MCF 10A (cell line): ENCODE measurements at regions not wholly inside any gene's neighbourhood (a gene's known extent, or its start where the extent isn't known, plus 50 kb on each side); places are given as distances from the start of the nearest gene placed in this dataset.

Experiments used
- BruUV-seq: library from RNA; stranded (reverse); fragments of 400-500 nt; replicated peaks from 2 replicates; lab custom pipeline; 2021; lab: Mats Ljungman, UMichigan
- CTCF ChIA-PET: fragments of 300-600 bp; sonication (Branson Sonifier 250); formaldehyde crosslinking; extraction: SDS; loops from one replicate; lab custom pipeline; 2021; ENCODE audit warnings: antibody characterized with exemption, inconsistent platforms; lab: Yijun Ruan, JAX
- POLR2A ChIA-PET: fragments of 300-600, 350-650 bp; sonication (Branson Sonifier 250); formaldehyde crosslinking; extraction: SDS; loops from one replicate; lab custom pipeline; 2020; ENCODE audit warnings: antibody characterized with exemption, inconsistent platforms; lab: Yijun Ruan, JAX
- DNase-seq: peaks from one replicate; pipeline ENCODE4 v3.0.0-alpha.2; 2018; ENCODE audit not compliant: unreplicated experiment
- H3K27ac Mint-ChIP-seq: one replicate; pipeline ENCODE4 v1.8.0; 2022; ENCODE audit warnings: mild to moderate bottlenecking, low read depth, mixed read lengths; ENCODE audit not compliant: unreplicated experiment
- H3K27me3 Mint-ChIP-seq: one replicate; pipeline ENCODE4 v1.8.0; 2022; ENCODE audit warnings: mixed read lengths; ENCODE audit not compliant: insufficient read depth, unreplicated experiment
- H3K36me3 Mint-ChIP-seq: one replicate; pipeline ENCODE4 v1.8.0; 2022; ENCODE audit warnings: mild to moderate bottlenecking, moderate library complexity, mixed read lengths; ENCODE audit not compliant: insufficient read depth, unreplicated experiment
- H3K4me1 Mint-ChIP-seq: one replicate; pipeline ENCODE4 v1.8.0; 2022; ENCODE audit warnings: mixed read lengths; ENCODE audit not compliant: insufficient read depth, unreplicated experiment
- H3K4me3 Mint-ChIP-seq: one replicate; pipeline ENCODE4 v1.8.0; 2022; ENCODE audit warnings: mild to moderate bottlenecking, moderate library complexity, mixed read lengths; ENCODE audit not compliant: unreplicated experiment
- H3K9me3 Mint-ChIP-seq: one replicate; pipeline ENCODE4 v1.8.0; 2022; ENCODE audit warnings: mixed read lengths; ENCODE audit not compliant: unreplicated experiment
- CTCF ChIP-seq: fragments of 200-600 bp; IDR thresholded peaks from one replicate; pipeline ENCODE4 v1.8.0; 2022; ENCODE audit warnings: antibody characterized with exemption, mild to moderate bottlenecking; ENCODE audit not compliant: unreplicated experiment
- intact Hi-C: fragments of 100-400 bp; cut with micrococcal nuclease; formaldehyde crosslinking; loops from 2 replicates; pipeline ENCODE4 v1.14.1; 2022

DNA sequence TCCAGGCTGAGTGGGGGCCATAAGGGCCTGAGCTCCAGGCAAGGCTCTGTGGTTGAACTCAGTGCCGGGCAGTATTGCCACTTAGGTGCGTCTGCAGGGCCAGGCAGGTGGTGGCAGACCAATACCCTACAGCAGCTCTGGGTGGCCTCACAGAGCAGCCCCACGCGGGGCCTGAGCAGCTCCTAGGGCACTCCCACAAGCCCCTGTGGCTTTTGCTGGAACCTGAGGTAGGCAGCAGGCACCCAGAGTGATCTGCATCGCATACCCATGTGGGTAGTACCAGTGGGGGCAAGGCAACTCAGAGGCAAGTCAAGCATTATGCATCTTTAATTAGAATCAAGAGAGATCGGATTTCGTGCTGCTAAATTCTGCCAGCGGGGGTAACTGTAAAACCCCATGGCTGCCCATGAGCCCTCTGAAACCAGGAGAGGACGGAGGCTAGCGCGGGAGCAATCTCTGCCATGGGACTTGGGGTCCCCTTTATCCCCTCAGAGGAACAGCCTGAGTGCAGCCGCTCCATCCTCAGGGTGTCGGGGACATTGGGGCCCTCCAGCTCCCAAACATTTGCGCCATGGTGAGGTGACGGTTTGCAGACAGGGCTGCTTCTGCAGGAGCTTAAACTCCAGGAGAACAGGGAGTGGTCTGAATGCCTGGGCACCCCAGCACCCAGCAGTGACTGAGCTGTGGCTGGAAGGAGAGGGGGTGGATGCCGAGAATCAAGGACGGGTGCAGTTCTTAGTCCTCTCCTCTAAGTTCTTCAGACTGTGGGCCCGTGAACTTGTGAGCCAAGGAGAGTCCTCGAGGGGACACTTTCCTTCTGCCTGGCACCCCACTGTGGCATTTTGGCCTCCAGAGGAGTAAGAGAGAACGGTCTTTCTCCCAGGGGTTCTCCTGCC, 62.4 kb upstream of the PCSK6 start:
- TF ChIP-seq CTCF, result no peak
- H3K36me3 Mint-ChIP-seq, result no peaks in the 10 kb centered on the region
- peaks cover 48% of the 10 kb centered on the region for H3K27me3 Mint-ChIP-seq
- H3K4me3 Mint-ChIP-seq, result no peak overlapping the region
- no peaks in the 10 kb centered on the region for H3K9me3 Mint-ChIP-seq
- BruUV-seq, result no TSS peak
- no peak for DNase-seq
- POLR2A ChIA-PET, result no interaction called here
- intact Hi-C loops, result no loop called here
- H3K4me1 Mint-ChIP-seq, result no peaks in the 10 kb centered on the region
- H3K27ac Mint-ChIP-seq, result no peak overlapping the region
- CTCF ChIA-PET, result no interaction called here

- ChIA-PET POLR2A (interaction anchor here (0.6 to 0.7 kb wide), 2 partner anchors 36 to 1796 kb away, joined by 3 read pairs; no protein-coding TSS in a partner anchor), CTCF (no interaction called here)
- no TSS peak for BruUV-seq
- no peak for TF ChIP-seq CTCF
- no peaks in the 10 kb centered on the region for H3K9me3 Mint-ChIP-seq
- no peaks in the 10 kb centered on the region for H3K36me3 Mint-ChIP-seq
- H3K4me3 Mint-ChIP-seq, result no peak overlapping the region
- intact Hi-C loops, result no loop called here
- H3K4me1 Mint-ChIP-seq, result no peaks in the 10 kb centered on the region
- no peak for DNase-seq
- H3K27me3 Mint-ChIP-seq, result peaks cover 67% of the 10 kb centered on the region
- H3K27ac Mint-ChIP-seq, result no peak overlapping the region
Observed at GRCh38 chr15:101550124-101550523, 60.6 kb upstream of the PCSK6 start.

GRCh38 chr15:101549647-101550046, 60.1 kb upstream of the PCSK6 start:
- intact Hi-C loops, result no loop called here
- peaks cover 71% of the 10 kb centered on the region for H3K27me3 Mint-ChIP-seq
- H3K9me3 Mint-ChIP-seq, result no peaks in the 10 kb centered on the region
- POLR2A ChIA-PET, result interaction anchor here (0.6 kb wide), 1 partner anchor 1259 kb away, joined by 3 read pairs; no protein-coding TSS in a partner anchor
- no peaks in the 10 kb centered on the region for H3K36me3 Mint-ChIP-seq
- no peak overlapping the region for H3K4me3 Mint-ChIP-seq
- BruUV-seq, result no TSS peak
- H3K27ac Mint-ChIP-seq, result no peak overlapping the region
- no peak for TF ChIP-seq CTCF
- CTCF ChIA-PET, result interaction anchor here (0.9 kb wide), 1 partner anchor 10 kb away, joined by 3 read pairs; no protein-coding TSS in a partner anchor
- DNase-seq, result no peak
- no peaks in the 10 kb centered on the region for H3K4me1 Mint-ChIP-seq

DNA sequence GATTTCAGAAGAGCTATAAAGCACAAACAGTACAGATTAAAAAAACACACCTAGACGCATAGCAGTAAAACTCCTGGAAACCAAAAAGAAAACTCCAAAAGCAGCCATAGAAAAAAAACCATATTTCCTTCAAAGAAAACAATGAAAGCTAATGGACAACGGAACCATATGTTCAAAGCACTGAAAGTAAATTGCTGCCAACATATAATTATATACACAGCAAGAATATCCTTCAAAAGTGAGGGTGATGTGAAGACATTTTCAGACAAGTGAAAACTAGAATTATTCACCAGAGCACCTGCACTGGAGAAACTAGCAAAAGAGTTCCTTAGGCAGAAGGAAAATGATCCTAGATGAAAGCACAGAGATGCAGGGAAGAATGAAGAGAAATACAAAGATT, 58.2 kb upstream of the PCSK6 start:
- Mint-ChIP-seq H3K9me3 (no peaks in the 10 kb centered on the region), H3K27ac (no peak overlapping the region), H3K4me3 (no peak overlapping the region), H3K36me3 (no peaks in the 10 kb centered on the region), H3K4me1 (no peaks in the 10 kb centered on the region), H3K27me3 (peaks cover 90% of the 10 kb centered on the region)
- TF ChIP-seq CTCF, result no peak
- intact Hi-C loops, result no loop called here
- POLR2A ChIA-PET, result no interaction called here
- no TSS peak for BruUV-seq
- CTCF ChIA-PET, result no interaction called here
- DNase-seq, result no peak
